Epithelial cell of esophagus (primary cell): ENCODE measurements at regions not wholly inside any gene's neighbourhood (a gene's known extent, or its start where the extent isn't known, plus 50 kb on each side); places are given as distances from the start of the nearest gene placed in this dataset.

Experiments
- DNase-seq: peaks from one replicate; pipeline ENCODE4 v3.0.0; 2010; ENCODE audit warnings: low read depth
- H3K4me3 ChIP-seq: 2 replicates; pipeline ENCODE4 v1.5.1; 2011; ENCODE audit warnings: mild to moderate bottlenecking, low read length, control low read depth
- CTCF ChIP-seq: IDR thresholded peaks from 2 replicates; pipeline ENCODE4 v1.5.1; 2011; ENCODE audit warnings: low read depth, mild to moderate bottlenecking, low read length, control low read depth, inconsistent platforms; ENCODE audit not compliant: insufficient read depth; ENCODE audit errors: missing control alignments

DNA sequence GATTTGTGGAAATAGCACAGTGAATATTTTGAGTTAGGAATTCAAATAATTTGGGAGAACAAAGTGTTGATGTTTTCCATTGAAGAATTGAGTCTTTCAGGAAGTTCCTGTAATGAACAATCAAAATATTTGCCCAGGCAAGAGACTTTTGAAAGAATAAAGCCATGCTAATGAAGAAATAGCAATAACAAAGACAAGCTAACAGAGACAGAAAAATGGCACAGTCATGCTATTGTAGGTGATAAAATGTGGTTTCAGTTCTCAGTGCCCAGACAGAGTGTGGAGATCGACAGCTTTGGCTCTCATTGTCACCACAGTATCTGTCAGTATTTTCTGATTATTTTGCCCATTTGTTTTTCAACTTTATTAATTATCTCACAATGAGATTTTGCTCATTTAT, 490.8 kb upstream of the PIK3C3 start:
- no peak overlapping the region for H3K4me3 ChIP-seq
- TF ChIP-seq CTCF = no peak
- DNase-seq = no peak

GRCh38 chr18:41462946-41463345, 492.1 kb upstream of the PIK3C3 start:
- no peak for DNase-seq
- no peak for TF ChIP-seq CTCF
- no peak overlapping the region for H3K4me3 ChIP-seq

GRCh38 chr18:41461114-41461513, 493.9 kb upstream of the PIK3C3 start:
- no peak for TF ChIP-seq CTCF
- DNase-seq = no peak
- H3K4me3 ChIP-seq = no peak overlapping the region

DNA sequence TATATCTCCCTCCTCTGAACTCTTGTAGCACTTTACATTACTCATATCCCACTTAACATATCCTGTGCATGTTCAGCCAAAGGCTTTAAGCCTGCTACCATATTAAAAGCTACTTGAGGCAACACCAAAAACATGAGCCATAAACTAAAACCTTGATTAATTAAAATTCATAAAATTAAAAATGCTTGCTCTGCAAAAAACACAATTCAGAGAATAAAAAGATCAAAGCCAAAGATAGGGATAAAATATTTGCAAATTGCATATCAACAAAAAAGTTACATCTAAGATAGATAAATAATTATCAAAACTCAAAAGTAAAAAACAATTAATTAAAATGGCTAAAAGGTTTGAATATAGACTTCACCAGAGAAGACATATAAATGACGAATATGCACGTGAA, 495.4 kb upstream of the PIK3C3 start:
- TF ChIP-seq CTCF = no peak
- H3K4me3 ChIP-seq = no peak overlapping the region
- DNase-seq = no peak

DNA sequence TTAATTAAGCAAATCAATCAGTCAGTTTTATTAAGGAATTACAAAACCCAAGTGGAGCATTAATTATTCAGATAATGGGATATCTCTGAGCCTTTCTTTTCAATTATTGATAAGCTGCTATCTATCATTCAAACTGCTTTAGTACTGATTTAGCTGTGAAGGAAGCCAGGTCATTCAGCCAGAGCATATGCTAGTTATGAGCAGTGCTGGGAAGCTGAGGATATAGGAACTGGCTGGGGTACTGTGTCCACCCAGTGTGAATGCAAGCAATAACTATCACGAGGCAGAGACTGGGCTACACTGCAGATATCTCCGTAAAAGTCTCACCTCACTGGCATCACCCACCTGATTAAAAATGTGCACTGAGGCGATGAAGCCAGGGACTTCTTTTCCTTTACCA, 496.7 kb upstream of the PIK3C3 start:
- no peak for TF ChIP-seq CTCF
- no peak overlapping the region for H3K4me3 ChIP-seq

GRCh38 chr18:41457765-41458326, 497.2 kb upstream of the PIK3C3 start:
- no peak overlapping the region for H3K4me3 ChIP-seq
- DNase-seq = no peak
- TF ChIP-seq CTCF = no peak

More for the DNA sequence above, 496.7 kb upstream of the PIK3C3 start:
- no peak for DNase-seq

DNA sequence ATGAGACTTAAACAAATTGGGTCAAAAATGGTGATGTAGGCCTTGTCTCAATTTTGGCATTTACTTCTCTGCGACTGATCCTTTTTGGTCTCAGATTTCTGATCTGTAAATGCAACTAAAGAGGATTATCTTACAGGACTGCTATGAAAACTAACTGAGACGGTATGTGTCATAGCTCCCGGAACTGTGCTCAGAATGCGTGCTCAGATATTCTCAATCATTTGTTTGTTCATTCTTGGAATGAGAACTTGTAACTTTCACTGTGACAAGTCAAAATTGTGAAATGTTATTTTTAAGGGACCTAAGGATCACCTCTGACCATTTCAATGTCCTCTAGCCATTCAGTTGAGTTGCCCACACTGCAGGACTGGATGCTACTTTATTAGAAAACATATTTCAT, 498.2 kb upstream of the PIK3C3 start:
- no peak for DNase-seq
- no peak overlapping the region for H3K4me3 ChIP-seq
- no peak for TF ChIP-seq CTCF
